Aorta (tissue), 5 donors: ENCODE measurements at regions not wholly inside any gene's neighbourhood (a gene's known extent, or its start where the extent isn't known, plus 50 kb on each side); places are given as distances from the start of the nearest gene placed in this dataset.

Experiments used
- ATAC-seq: fragments of 200-7000 bp; cut with Tn5 transposase; one replicate; pipeline ENCODE4 v1.9.1; 2022; ENCODE audit warnings: moderate library complexity; ENCODE audit not compliant: low FRiP score
- DNase-seq, 2 donors: peaks; one replicate each; pipeline ENCODE4 v3.0.0-alpha.2; 2020
- H3K27ac ChIP-seq, 2 donors: one replicate each; pipeline ENCODE4 v1.5.1; 2013; ENCODE audit warnings: low read length in 2 of 2, mild to moderate bottlenecking in 2 of 2, moderate library complexity in 2 of 2, control low read depth in 1 of 2, inconsistent platforms in 1 of 2, low read depth in 1 of 2
- H3K27me3 ChIP-seq, 2 donors: one replicate each; pipeline ENCODE4 v1.6.1; 2013; ENCODE audit warnings: control low read depth in 1 of 2, low read length in 1 of 2, mild to moderate bottlenecking in 1 of 2, moderate library complexity in 1 of 2; ENCODE audit not compliant: insufficient read depth in 2 of 2, control insufficient read depth in 1 of 2
- H3K36me3 ChIP-seq, 2 donors: one replicate each; pipeline ENCODE4 v1.6.1; 2013; ENCODE audit warnings: control low read depth in 1 of 2, low read length in 1 of 2, mild to moderate bottlenecking in 1 of 2; ENCODE audit not compliant: insufficient read depth in 2 of 2, control insufficient read depth in 1 of 2
- H3K4me1 ChIP-seq, 2 donors: one replicate each; pipeline ENCODE4 v1.6.1; 2013; ENCODE audit warnings: low read length in 2 of 2, control low read depth in 1 of 2, mild to moderate bottlenecking in 1 of 2, moderate library complexity in 1 of 2; ENCODE audit not compliant: insufficient read depth in 2 of 2, control insufficient read depth in 1 of 2
- H3K4me3 ChIP-seq, 2 donors: one replicate each; pipeline ENCODE4 v1.5.1; 2013; ENCODE audit warnings: low read length in 2 of 2, control low read depth in 1 of 2, mild to moderate bottlenecking in 1 of 2
- H3K9me3 ChIP-seq: one replicate; pipeline ENCODE4 v1.6.1; 2013; ENCODE audit warnings: mild to moderate bottlenecking, low read length; ENCODE audit not compliant: control insufficient read depth
- WGBS, 2 donors: extraction: QIAGEN DNeasy Blood & Tissue Kit; methylation state at CpG; one replicate each; pipeline ENCODE4 v1.1.7; 2013; 5-methylcytosine and 5-hydroxymethylcytosine counted together
- intact Hi-C, 2 donors: fragments of 100-400 bp; cut with DNase I; formaldehyde crosslinking; loops; one replicate each; pipeline versions ENCODE4 v1.14.2 to v1.15.0; 2022
- donor health status: healthy with polysubstance abuse.
- donor health status: Bipolar disorder and iron deficiency.
- donor health status: DM: no; HTN: no; CAD: no.
- donor health status: DM: no; HTN: no; CAD: no.
- donor health status: DM: yes; HTN: yes; CAD: no.

DNA sequence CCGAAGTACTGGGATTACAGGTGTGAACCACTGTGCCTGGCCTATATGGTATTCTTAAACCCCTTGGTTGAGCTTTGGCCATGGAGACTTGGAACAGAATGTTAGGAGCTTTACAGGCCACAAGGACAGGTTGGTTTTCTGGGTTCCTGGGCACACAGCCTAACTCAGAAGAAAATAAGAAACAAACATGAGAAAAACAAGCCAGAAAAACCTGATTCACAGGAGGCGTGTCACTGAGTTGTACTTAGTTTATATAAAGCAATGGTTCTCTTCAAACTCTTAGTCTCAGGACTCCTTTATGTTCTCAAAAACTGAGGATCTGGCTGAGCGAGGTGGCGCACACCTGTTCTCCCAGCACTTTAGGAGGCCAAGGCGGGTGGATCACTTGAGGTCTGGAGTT, 125.1 kb upstream of the SPATA13 start:
- no peaks in the 10 kb centered on the region for H3K27me3 ChIP-seq
- ATAC-seq (no peak), DNase-seq (no peak)
- no peak overlapping the region for H3K27ac ChIP-seq
- WGBS, 2 donors, result 76 to 78% methylated on average over 5 of the region's 5 CpGs
- no peaks in the 10 kb centered on the region for H3K36me3 ChIP-seq
- H3K4me1 ChIP-seq, result peaks cover 5 to 7% of the 10 kb centered on the region in 2 donors
- intact Hi-C loops, result no loop called here
- no peaks in the 10 kb centered on the region for H3K9me3 ChIP-seq
- H3K4me3 ChIP-seq, result no peak overlapping the region

DNA sequence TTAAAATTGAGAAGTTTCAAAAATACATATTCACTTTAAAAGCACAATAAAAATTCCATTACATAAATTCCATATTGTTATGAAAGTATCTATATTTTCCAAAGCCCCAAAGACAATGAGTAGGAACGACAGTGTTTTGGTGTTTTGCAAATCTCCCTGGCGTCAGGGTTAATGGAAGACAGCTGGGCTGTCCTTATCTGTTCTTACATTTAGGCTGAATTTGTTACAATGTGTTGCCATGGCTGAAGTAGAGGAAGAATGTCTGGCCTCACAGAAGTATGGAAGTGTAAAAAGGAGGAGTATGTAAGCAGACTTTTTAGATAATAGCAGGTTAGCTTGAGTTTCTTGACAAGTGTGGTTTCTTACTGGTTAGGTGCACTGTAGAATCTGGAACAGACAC, 124.4 kb upstream of the SPATA13 start:
- no peaks in the 10 kb centered on the region for H3K27me3 ChIP-seq
- intact Hi-C loops, result no loop called here
- ATAC-seq (no peak), DNase-seq (no peak)
- H3K4me3 ChIP-seq, result no peak overlapping the region
- 72 to 77% methylated on average over 2 of the region's 2 CpGs for WGBS, 2 donors
- H3K4me1 ChIP-seq, result peaks cover 5 to 7% of the 10 kb centered on the region in 2 donors
- H3K9me3 ChIP-seq, result no peaks in the 10 kb centered on the region
- H3K27ac ChIP-seq, result no peak overlapping the region
- no peaks in the 10 kb centered on the region for H3K36me3 ChIP-seq

DNA sequence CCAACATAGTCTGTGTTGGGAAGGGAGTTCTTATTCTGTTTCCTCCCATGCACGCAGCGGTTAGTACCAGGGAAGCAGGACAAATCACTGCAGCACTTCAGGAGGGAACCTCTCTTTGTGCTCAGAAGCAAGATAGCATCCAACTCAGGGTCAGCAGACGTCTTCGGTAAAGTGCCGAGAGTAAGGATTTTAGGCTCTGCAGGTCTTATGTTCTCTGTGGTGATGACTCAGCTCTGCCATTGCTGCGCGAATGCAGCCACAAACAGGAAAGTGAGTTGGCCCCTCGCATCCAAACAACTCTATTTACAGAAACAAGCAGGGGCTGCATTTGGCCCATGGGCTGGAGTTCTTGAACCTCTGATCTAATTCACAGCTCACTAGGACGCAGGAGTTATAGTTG, 122.1 kb upstream of the SPATA13 start:
- Histone ChIP-seq H3K9me3 (no peaks in the 10 kb centered on the region), H3K27ac (no peak overlapping the region), H3K4me3 (no peak overlapping the region), H3K36me3 (no peaks in the 10 kb centered on the region), H3K27me3 (no peaks in the 10 kb centered on the region), H3K4me1 (peaks cover 0 to 1% of the 10 kb centered on the region in 2 donors)
- intact Hi-C loops, result no loop called here
- no peak for ATAC-seq
- no peak for DNase-seq
- 46 to 54% methylated on average over 9 of the region's 9 CpGs for WGBS, 2 donors

DNA sequence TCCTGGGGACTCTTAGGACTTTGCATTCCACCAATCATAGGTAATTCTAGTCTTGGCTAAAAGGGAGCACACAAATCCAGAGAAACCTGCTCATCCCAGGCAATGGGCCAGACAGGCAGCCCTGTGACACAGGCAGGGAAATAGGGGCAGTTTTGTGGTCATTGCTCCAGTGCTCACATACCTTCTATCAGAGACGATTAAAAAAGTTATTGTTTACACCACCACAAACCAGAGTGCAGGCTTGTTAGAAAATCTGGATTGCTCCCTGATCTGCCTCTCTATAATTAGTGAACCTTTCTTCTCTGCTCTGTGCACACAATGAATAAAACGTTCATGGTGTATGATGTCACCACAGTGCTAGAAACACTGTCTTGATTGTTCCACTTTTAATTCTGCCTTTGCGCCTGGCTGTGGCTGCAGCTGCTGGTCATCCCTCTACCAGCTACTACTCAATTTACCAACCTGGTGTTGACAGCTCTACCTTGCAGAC, 121.6 kb upstream of the SPATA13 start:
- H3K4me1 ChIP-seq, result no peaks in the 10 kb centered on the region
- H3K4me3 ChIP-seq, result no peak overlapping the region
- 41 to 44% methylated on average over 3 of the region's 3 CpGs for WGBS, 2 donors
- no peaks in the 10 kb centered on the region for H3K9me3 ChIP-seq
- ATAC-seq, result no peak
- H3K36me3 ChIP-seq, result no peaks in the 10 kb centered on the region
- intact Hi-C loops, result no loop called here
- H3K27ac ChIP-seq, result no peak overlapping the region
- no peaks in the 10 kb centered on the region for H3K27me3 ChIP-seq
- no peak for DNase-seq

DNA sequence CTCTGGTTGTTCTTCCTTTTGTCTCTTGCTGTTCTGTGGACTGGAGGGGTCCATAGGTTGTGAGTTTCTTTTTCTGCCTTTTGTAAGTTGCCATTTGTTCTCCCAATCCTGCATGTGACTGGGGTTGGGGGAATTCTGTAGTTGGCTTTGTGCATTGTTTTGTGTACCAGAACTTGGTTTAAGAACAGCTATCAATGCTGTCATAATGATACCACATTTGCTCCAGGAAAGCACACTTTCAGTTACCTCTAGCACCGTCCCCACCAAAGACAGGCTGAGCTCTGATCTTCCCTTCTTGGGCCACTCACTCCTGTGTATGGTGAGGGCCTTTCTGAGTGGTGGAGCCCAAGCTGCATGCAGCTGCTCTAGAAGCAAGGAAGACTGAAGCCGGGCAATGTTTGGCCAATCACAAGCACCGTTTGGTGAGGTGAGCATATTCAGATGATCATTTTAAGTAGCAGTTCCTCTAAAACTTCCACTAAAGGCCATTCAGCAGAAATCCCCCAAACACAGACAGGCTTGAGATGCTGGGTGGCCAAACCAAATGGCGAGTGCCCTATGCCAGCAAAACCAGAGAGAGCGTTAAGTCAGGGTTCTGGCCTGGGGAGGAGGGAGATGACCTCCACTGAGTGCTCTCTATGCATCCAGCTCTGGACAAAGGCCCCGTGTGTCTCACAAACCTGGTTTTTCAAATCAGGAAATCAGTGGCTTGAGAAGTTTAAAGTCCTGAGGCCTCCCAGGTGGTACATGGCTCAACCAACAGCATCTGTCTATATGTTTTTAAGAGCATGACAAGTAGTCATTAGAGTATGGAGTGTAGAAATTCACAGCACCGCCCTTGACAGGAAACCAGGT, 120.7 kb upstream of the SPATA13 start:
- H3K27ac ChIP-seq, result no peak overlapping the region
- H3K9me3 ChIP-seq, result no peaks in the 10 kb centered on the region
- ATAC-seq, result no peak
- DNase-seq, result no peak
- H3K4me1 ChIP-seq, result no peaks in the 10 kb centered on the region
- 82 to 86% methylated on average over 7 of the region's 7 CpGs for WGBS, 2 donors
- intact Hi-C loops, result no loop called here
- no peaks in the 10 kb centered on the region for H3K36me3 ChIP-seq
- H3K27me3 ChIP-seq, result no peaks in the 10 kb centered on the region
- H3K4me3 ChIP-seq, result no peak overlapping the region

DNA sequence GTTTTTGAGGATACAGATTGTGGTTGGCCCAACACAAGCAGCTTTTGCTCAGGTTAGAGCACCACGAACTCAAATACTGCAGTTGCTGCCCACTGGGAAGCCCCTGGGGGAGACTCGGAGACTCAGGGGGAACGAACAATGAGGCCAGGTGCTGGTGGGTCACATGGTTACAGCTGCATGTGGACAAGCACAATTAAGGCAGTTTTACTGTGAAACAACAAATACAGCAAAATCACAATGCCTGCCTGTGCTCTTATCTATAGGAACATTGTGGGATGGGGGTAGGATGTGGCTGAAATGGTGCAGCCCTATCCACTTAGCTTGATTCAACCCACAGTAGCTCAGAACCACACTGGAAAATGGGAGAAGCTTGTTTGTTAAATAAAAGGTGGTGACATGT, 119.7 kb upstream of the SPATA13 start:
- no peaks in the 10 kb centered on the region for H3K4me1 ChIP-seq
- H3K9me3 ChIP-seq, result no peaks in the 10 kb centered on the region
- ATAC-seq (no peak), DNase-seq (no peak)
- H3K27ac ChIP-seq, result no peak overlapping the region
- H3K36me3 ChIP-seq, result no peaks in the 10 kb centered on the region
- H3K27me3 ChIP-seq, result no peaks in the 10 kb centered on the region
- intact Hi-C loops, result no loop called here
- no peak overlapping the region for H3K4me3 ChIP-seq
- 91% methylated on average over 3 of the region's 3 CpGs for WGBS, 2 donors

DNA sequence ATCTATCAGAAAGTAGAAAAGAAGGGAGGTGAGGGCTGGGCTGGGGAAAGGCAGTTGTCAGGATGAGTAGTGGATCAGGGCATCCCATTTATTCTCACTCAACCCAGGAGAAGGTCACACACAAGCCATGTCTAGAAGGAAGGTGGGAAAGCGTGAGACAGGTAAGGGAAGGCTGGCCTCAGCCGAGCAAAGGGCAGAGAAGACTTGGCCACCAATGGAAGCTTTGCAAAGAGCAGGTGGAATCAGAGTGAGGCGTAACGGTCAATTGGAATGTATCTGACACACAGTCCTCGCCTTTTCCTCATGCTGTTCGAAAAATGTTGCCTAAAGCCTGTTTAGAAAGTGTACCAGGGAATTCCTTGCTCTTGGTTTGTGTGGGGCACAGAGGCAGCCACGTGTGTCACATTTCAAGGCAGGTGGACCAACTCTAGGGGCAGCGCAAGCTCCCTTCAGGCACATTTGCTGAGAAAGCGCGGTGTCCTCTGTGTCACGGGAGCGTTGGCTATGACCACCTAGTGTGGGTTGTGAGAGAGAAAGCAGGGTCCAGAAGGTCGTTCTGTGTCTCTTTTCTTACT, 118.8 kb upstream of the SPATA13 start:
- DNase-seq (no peak), ATAC-seq (no peak)
- Histone ChIP-seq H3K9me3 (no peaks in the 10 kb centered on the region), H3K27ac (no peak overlapping the region), H3K4me1 (no peaks in the 10 kb centered on the region), H3K36me3 (no peaks in the 10 kb centered on the region), H3K27me3 (no peaks in the 10 kb centered on the region), H3K4me3 (no peak overlapping the region)
- WGBS, 2 donors, result 63 to 71% methylated on average over 13 of the region's 13 CpGs
- intact Hi-C loops, result no loop called here

DNA sequence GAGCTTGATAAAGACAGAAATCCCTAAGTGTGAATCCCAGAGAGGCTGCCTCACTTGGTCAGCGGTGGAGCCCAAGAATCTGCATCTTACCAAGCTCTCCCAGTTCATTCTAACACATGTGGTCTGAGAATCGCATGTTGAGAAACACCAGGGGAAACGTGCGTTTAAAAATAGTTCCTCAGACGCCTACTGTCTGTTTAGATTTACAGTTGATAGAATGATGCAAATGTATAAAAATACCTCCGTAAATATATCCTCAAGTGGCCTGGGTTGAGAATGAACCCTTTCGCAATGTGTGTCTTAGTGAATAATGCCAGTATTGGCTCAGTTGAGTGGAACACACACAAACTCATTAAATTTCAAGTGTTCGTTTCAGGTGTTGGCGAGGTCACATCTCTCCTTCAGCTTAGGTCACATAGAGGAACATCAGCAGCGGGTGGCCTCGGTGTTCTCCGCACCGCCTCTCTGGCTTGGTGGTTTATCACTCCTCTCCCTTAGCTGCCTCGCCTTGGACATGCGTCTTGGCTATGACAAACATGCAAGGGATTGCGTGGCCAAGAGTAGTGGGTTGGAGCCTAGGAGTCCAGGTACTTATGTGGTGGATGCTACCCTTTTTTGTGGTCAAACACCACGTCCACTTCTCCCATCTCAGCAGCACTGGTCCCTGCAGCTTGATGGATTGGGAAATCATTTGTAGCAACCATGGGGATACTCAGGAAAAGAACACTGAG, 117.6 kb upstream of the SPATA13 start:
- ATAC-seq (no peak), DNase-seq (no peak)
- Histone ChIP-seq H3K27me3 (no peaks in the 10 kb centered on the region), H3K4me3 (no peak overlapping the region), H3K27ac (no peak overlapping the region), H3K4me1 (no peaks in the 10 kb centered on the region), H3K9me3 (no peaks in the 10 kb centered on the region), H3K36me3 (no peaks in the 10 kb centered on the region)
- intact Hi-C loops, result no loop called here
- 68 to 73% methylated on average over 17 of the region's 17 CpGs for WGBS, 2 donors
